Amygdala (tissue), 56 donors: ENCODE measurements at regions not wholly inside any gene's neighbourhood (a gene's known extent, or its start where the extent isn't known, plus 50 kb on each side); places are given as distances from the start of the nearest gene placed in this dataset.
"Not testable (repeated sequence)": the region's sequence is repeated elsewhere in the genome, so short reads cannot be mapped to it uniquely, and the experiment has no call there.

Experiments used
- DNase-seq, 56 donors: peaks; one replicate each; lab custom pipeline; 2025; lab: John Stamatoyannopoulos, UW

GRCh38 chr14:27845241-27845850, 921.2 kb upstream of the FOXG1 start:
- no peak for DNase-seq

GRCh38 chr14:27845902-27846301, 920.7 kb upstream of the FOXG1 start:
- DNase-seq = no peak

GRCh38 chr14:27847480-27847879, 919.1 kb upstream of the FOXG1 start:
- DNase-seq = not testable (repeated sequence)

- DNase-seq = not testable (repeated sequence)
These were observed 917.4 kb upstream of the FOXG1 start for GRCh38 chr14:27849193-27849592.

- DNase-seq = no peak
These were observed 903.9 kb upstream of the FOXG1 start for GRCh38 chr14:27862684-27863083.

GRCh38 chr14:27863166-27863565, 903.4 kb upstream of the FOXG1 start:
- no peak for DNase-seq

GRCh38 chr14:27881063-27881462, 885.5 kb upstream of the FOXG1 start:
- DNase-seq = no peak

- DNase-seq = no peak
These were observed 884.9 kb upstream of the FOXG1 start for GRCh38 chr14:27881646-27882045.

- DNase-seq = no peak
These were observed 880.3 kb upstream of the FOXG1 start for GRCh38 chr14:27886256-27886655.

- DNase-seq = no peak
These were observed 876.3 kb upstream of the FOXG1 start for GRCh38 chr14:27890259-27890658.

- not testable (repeated sequence) for DNase-seq
These were observed 858.1 kb upstream of the FOXG1 start for GRCh38 chr14:27908484-27908883.

- no peak for DNase-seq
These were observed 850.3 kb upstream of the FOXG1 start for GRCh38 chr14:27916326-27916725.

GRCh38 chr14:27917896-27918295, 848.7 kb upstream of the FOXG1 start:
- no peak for DNase-seq

GRCh38 chr14:27927519-27927918, 839.1 kb upstream of the FOXG1 start:
- no peak for DNase-seq

GRCh38 chr14:27929797-27930347, 836.7 kb upstream of the FOXG1 start:
- DNase-seq = no peak

- DNase-seq = no peak
These were observed 828.2 kb upstream of the FOXG1 start for GRCh38 chr14:27938392-27938791.

- no peak for DNase-seq
These were observed 821.1 kb upstream of the FOXG1 start for GRCh38 chr14:27945512-27945911.

- DNase-seq = no peak
These were observed 807.8 kb upstream of the FOXG1 start for GRCh38 chr14:27958757-27959156.

GRCh38 chr14:27995691-27996090, 770.9 kb upstream of the FOXG1 start:
- no peak for DNase-seq

- DNase-seq = no peak
These were observed 765.6 kb upstream of the FOXG1 start for GRCh38 chr14:28001002-28001401.

GRCh38 chr14:28012629-28013415, 753.8 kb upstream of the FOXG1 start:
- DNase-seq = no peak

GRCh38 chr14:28020112-28020511, 746.5 kb upstream of the FOXG1 start:
- no peak for DNase-seq
